H1 (cell line): ENCODE measurements at regions not wholly inside any gene's neighbourhood (a gene's known extent, or its start where the extent isn't known, plus 50 kb on each side); places are given as distances from the start of the nearest gene placed in this dataset.

Experiments
- CTCF ChIA-PET: fragments of 300-600 bp; sonication (Branson Sonifier 250); formaldehyde crosslinking; loops from one replicate; lab custom pipeline; 2021; ENCODE audit not compliant: partially characterized antibody; lab: Charles Lee
- POLR2A ChIA-PET: fragments of 300-600 bp; sonication (Branson Sonifier 250); formaldehyde crosslinking; loops from one replicate; lab custom pipeline; 2021; ENCODE audit warnings: inconsistent platforms; ENCODE audit not compliant: partially characterized antibody; lab: Charles Lee
- DNase-seq, 2 experiments: peaks; one replicate each; pipeline versions ENCODE4 v3.0.0 to v3.0.0-alpha.2; 2010 to 2022; ENCODE audit warnings: low spot score in 2 of 2, low read depth in 1 of 2, mixed read lengths in 1 of 2
- FAIRE-seq: peaks from 2 replicates; lab custom pipeline; 2011; peaks lifted over from hg19 to GRCh38; lab: Jason Lieb, UNC
- H2AFZ ChIP-seq: 2 replicates; pipeline ENCODE4 v1.8.1; 2012; ENCODE audit warnings: low read length, inconsistent platforms
- H2AK5ac ChIP-seq: 2 replicates; pipeline ENCODE4 v1.6.1; 2013; ENCODE audit warnings: low read depth, low read length
- H2BK120ac ChIP-seq: replicated peaks from 2 replicates; pipeline ENCODE3; 2013; ENCODE audit warnings: low read depth, low read length, inconsistent platforms
- H2BK12ac ChIP-seq: 2 replicates; pipeline ENCODE4 v1.6.1; 2013; ENCODE audit warnings: low read depth, low read length
- H2BK15ac ChIP-seq: 2 replicates; pipeline ENCODE4 v1.6.1; 2013; ENCODE audit warnings: low read length
- H2BK20ac ChIP-seq: 2 replicates; pipeline ENCODE4 v1.6.1; 2013; ENCODE audit warnings: low read length
- H2BK5ac ChIP-seq: 2 replicates; pipeline ENCODE4 v1.6.1; 2013; ENCODE audit warnings: low read depth, low read length
- H3K14ac ChIP-seq: 2 replicates; pipeline ENCODE4 v1.6.1; 2013; ENCODE audit warnings: inconsistent platforms; ENCODE audit not compliant: insufficient read length
- H3K18ac ChIP-seq: 2 replicates; pipeline ENCODE4 v1.6.1; 2013; ENCODE audit warnings: low read length; ENCODE audit errors: extremely low read depth
- H3K23ac ChIP-seq: 2 replicates; pipeline ENCODE4 v1.6.1; 2013; ENCODE audit warnings: inconsistent platforms; ENCODE audit not compliant: insufficient read length
- H3K23me2 ChIP-seq: 2 replicates; pipeline ENCODE4 v1.6.1; 2013; ENCODE audit warnings: low read depth, low read length
- H3K27ac ChIP-seq: 2 replicates; pipeline ENCODE4 v1.6.1; 2011; ENCODE audit warnings: low read depth, low read length, inconsistent platforms
- H3K27me3 ChIP-seq, 4 experiments: replicated peaks in 1 of 4; 1 replicate in 1 of 4; 2 replicates in 3 of 4; pipeline versions ENCODE4 v1.6.1 to v1.8.1; 2011 to 2013; ENCODE audit warnings: low read length in 3 of 4, mild to moderate bottlenecking in 3 of 4, inconsistent platforms in 2 of 4, mixed read lengths in 2 of 4, moderate library complexity in 1 of 4; ENCODE audit not compliant: control insufficient read depth in 3 of 4, insufficient read depth in 3 of 4; ENCODE audit errors: extremely low read depth in 1 of 4
- H3K36me3 ChIP-seq, 4 experiments: 2 replicates each; pipeline versions ENCODE4 v1.6.1 to v1.8.1; 2011 to 2013; ENCODE audit warnings: mild to moderate bottlenecking in 4 of 4, low read length in 3 of 4, moderate library complexity in 2 of 4, control low read depth in 1 of 4, inconsistent platforms in 1 of 4; ENCODE audit not compliant: insufficient read depth in 4 of 4, control insufficient read depth in 2 of 4
- H3K4ac ChIP-seq: replicated peaks from 2 replicates; pipeline ENCODE3; 2013; ENCODE audit warnings: low read length, low read depth, mixed read lengths, inconsistent platforms; ENCODE audit not compliant: insufficient read length
- H3K4me1 ChIP-seq, 4 experiments: replicated peaks in 1 of 4; 1 replicate in 1 of 4; 2 replicates in 3 of 4; pipeline versions ENCODE4 v1.6.1 to v1.8.1; 2011 to 2013; ENCODE audit warnings: low read length in 3 of 4, inconsistent platforms in 2 of 4, mixed read lengths in 1 of 4; ENCODE audit not compliant: insufficient read depth in 4 of 4, control insufficient read depth in 3 of 4
- H3K4me2 ChIP-seq, 2 experiments: 2 replicates each; pipeline versions ENCODE4 v1.6.1 to v1.8.1; 2011 to 2013; ENCODE audit warnings: low read depth in 2 of 2, low read length in 2 of 2, control low read depth in 1 of 2, inconsistent platforms in 1 of 2, mild to moderate bottlenecking in 1 of 2; ENCODE audit not compliant: insufficient read depth in 1 of 2
- H3K4me3 ChIP-seq, 4 experiments: fragments of 200-600, 300-600 bp in 1 of 4; sonication (generic), shearing (Covaris generic), sonication (Bioruptor Twin) in 1 of 4; 2 replicates each; pipeline versions ENCODE4 v1.5.1 to v1.8.1; 2011 to 2016; ENCODE audit warnings: low read length in 4 of 4, low read depth in 3 of 4, control low read depth in 2 of 4, inconsistent platforms in 2 of 4, mild to moderate bottlenecking in 2 of 4, mixed read lengths in 1 of 4, moderate library complexity in 1 of 4; ENCODE audit not compliant: insufficient read depth in 2 of 4; ENCODE audit errors: extremely low read depth in 1 of 4
- H3K56ac ChIP-seq: replicated peaks from 2 replicates; pipeline ENCODE3; 2013; ENCODE audit warnings: low read depth, mild to moderate bottlenecking, mixed read lengths, low read length, inconsistent platforms; ENCODE audit not compliant: insufficient read length
- H3K79me1 ChIP-seq: 2 replicates; pipeline ENCODE4 v1.6.1; 2013; ENCODE audit warnings: low read depth, low read length, control low read depth
- H3K79me2 ChIP-seq, 2 experiments: 2 replicates each; pipeline versions ENCODE4 v1.6.1 to v1.8.1; 2012 to 2013; ENCODE audit warnings: low read length in 2 of 2, mild to moderate bottlenecking in 2 of 2, inconsistent platforms in 1 of 2; ENCODE audit not compliant: insufficient read depth in 2 of 2, control insufficient read depth in 1 of 2
- H3K9ac ChIP-seq, 4 experiments: replicated peaks in 1 of 4; 1 replicate in 1 of 4; 2 replicates in 3 of 4; pipeline versions ENCODE4 v1.6.1 to v1.8.1; 2011 to 2013; ENCODE audit warnings: low read depth in 3 of 4, low read length in 3 of 4, control low read depth in 2 of 4, mild to moderate bottlenecking in 2 of 4, moderate library complexity in 2 of 4, inconsistent platforms in 1 of 4; ENCODE audit errors: extremely low read depth in 1 of 4
- H3K9me3 ChIP-seq, 2 experiments: 2 replicates each; pipeline versions ENCODE4 v1.6.1 to v1.8.1; 2012 to 2013; ENCODE audit warnings: mild to moderate bottlenecking in 2 of 2, moderate library complexity in 2 of 2, control low read depth in 1 of 2, inconsistent platforms in 1 of 2, low read depth in 1 of 2, low read length in 1 of 2, mixed read lengths in 1 of 2; ENCODE audit not compliant: insufficient read depth in 2 of 2
- H4K20me1 ChIP-seq, 2 experiments: replicated peaks in 1 of 2; 2 replicates each; pipeline versions ENCODE3 to v1.8.1; 2011 to 2013; ENCODE audit warnings: inconsistent platforms in 2 of 2, low read length in 2 of 2, mild to moderate bottlenecking in 1 of 2; ENCODE audit not compliant: insufficient read depth in 2 of 2, control insufficient read depth in 1 of 2
- H4K5ac ChIP-seq: 2 replicates; pipeline ENCODE4 v1.6.1; 2013; ENCODE audit warnings: low read length, low read depth, mixed read lengths, inconsistent platforms; ENCODE audit not compliant: insufficient read length
- H4K8ac ChIP-seq: 2 replicates; pipeline ENCODE4 v1.8.0; 2013; ENCODE audit warnings: mild to moderate bottlenecking, moderate library complexity, low read length, inconsistent platforms; ENCODE audit not compliant: insufficient read depth; ENCODE audit errors: extremely low read depth
- H4K91ac ChIP-seq: replicated peaks from 2 replicates; pipeline ENCODE3; 2013; ENCODE audit warnings: low read length, mixed read lengths, inconsistent platforms; ENCODE audit not compliant: insufficient read length
- CHD2 ChIP-seq: IDR thresholded peaks from 2 replicates; pipeline ENCODE4 v1.6.1; 2012; ENCODE audit warnings: low read length, improper control_type of control experiment
- CTBP2 ChIP-seq: IDR thresholded peaks from 2 replicates; pipeline ENCODE4 v1.7.0; 2011; ENCODE audit warnings: borderline replicate concordance, mild to moderate bottlenecking, moderate library complexity, mixed read lengths, low read length; ENCODE audit not compliant: insufficient read depth, insufficient read length
- JUND ChIP-seq: IDR thresholded peaks from 2 replicates; pipeline ENCODE4 v1.6.1; 2011; ENCODE audit warnings: mild to moderate bottlenecking, improper control_type of control experiment, low read length
- NRF1 ChIP-seq: IDR thresholded peaks from 2 replicates; pipeline ENCODE4 v1.6.1; 2011; ENCODE audit warnings: mild to moderate bottlenecking, low read depth, low read length, improper control_type of control experiment
- PHF8 ChIP-seq: fragments of 200-600 bp; sonication (generic); conservative IDR thresholded peaks from 2 replicates; pipeline ENCODE4 v1.7.1; 2012; ENCODE audit warnings: low read depth, mild to moderate bottlenecking, inconsistent platforms, low read length, moderate library complexity
- POLR2A ChIP-seq, 2 experiments: IDR thresholded peaks; 1 replicate in 1 of 2; 2 replicates in 1 of 2; pipeline ENCODE4 v1.6.1; 2011; ENCODE audit warnings: low read depth in 2 of 2, low read length in 2 of 2, mild to moderate bottlenecking in 2 of 2; ENCODE audit errors: control extremely low read depth in 1 of 2
- RBBP5 ChIP-seq: IDR thresholded peaks from 2 replicates; pipeline ENCODE4 v1.7.1; 2012; ENCODE audit warnings: low read depth, mild to moderate bottlenecking, inconsistent platforms, low read length, moderate library complexity, borderline replicate concordance
- RXRA ChIP-seq: IDR thresholded peaks from 2 replicates; pipeline ENCODE4 v1.6.1; 2011; ENCODE audit warnings: low read depth, mild to moderate bottlenecking, low read length, moderate library complexity; ENCODE audit not compliant: insufficient read depth
- SIN3A ChIP-seq, 2 experiments: IDR thresholded peaks in 1 of 2; conservative IDR thresholded peaks in 1 of 2; 2 replicates each; pipeline ENCODE4 v1.6.1; 2011 to 2012; ENCODE audit warnings: low read length in 2 of 2, improper control_type of control experiment in 1 of 2, low read depth in 1 of 2, mild to moderate bottlenecking in 1 of 2
- SUZ12 ChIP-seq: fragments of 200-600 bp; sonication (generic); IDR thresholded peaks from 2 replicates; pipeline ENCODE4 v1.6.1; 2012; ENCODE audit warnings: mild to moderate bottlenecking, inconsistent platforms, low read length, moderate library complexity, mixed read lengths
- TAF1 ChIP-seq: IDR thresholded peaks from 2 replicates; pipeline ENCODE4 v1.6.1; 2011; ENCODE audit warnings: mild to moderate bottlenecking, low read depth, low read length
- TAF7 ChIP-seq: optimal IDR thresholded peaks from 2 replicates; pipeline ENCODE3; 2011; ENCODE audit warnings: low read depth, mild to moderate bottlenecking, inconsistent platforms, low read length, moderate library complexity, borderline replicate concordance
- USF2 ChIP-seq: IDR thresholded peaks from 2 replicates; pipeline ENCODE4 v1.6.1; 2011; ENCODE audit warnings: low read length, improper control_type of control experiment
- ZNF274 ChIP-seq: IDR thresholded peaks from 2 replicates; pipeline ENCODE4 v1.7.0; 2012; ENCODE audit warnings: low read length, borderline replicate concordance; ENCODE audit errors: extremely low read depth
- WGBS, 2 experiments: shearing (Covaris generic) in 1 of 2; methylation state at CpG; one replicate each; pipeline versions ENCODE4 v1.1.6 to v1.1.7; 2013 to 2015; ENCODE audit warnings: low lambda C conversion rate in 2 of 2, mixed read lengths in 2 of 2, inconsistent platforms in 1 of 2, low coverage in 1 of 2, missing lambda C conversion rate in 1 of 2; ENCODE audit not compliant: insufficient replicate concordance in 2 of 2, insufficient coverage in 1 of 2, insufficient read length in 1 of 2; ENCODE audit errors: extremely low coverage in 1 of 2, missing lambda C conversion rate in 1 of 2; 5-methylcytosine and 5-hydroxymethylcytosine counted together

GRCh38 chr10:28139138-28139537, 140.3 kb upstream of the ODAD2 start:
- no peak overlapping the region for H4K8ac ChIP-seq
- ChIA-PET POLR2A (interaction anchor here (0.6 to 1.7 kb wide), 2 partner anchors 10 to 246 kb away, joined by 3 to 4 read pairs; no protein-coding TSS in a partner anchor), CTCF (interaction anchor here (0.6 to 1.1 kb wide), 2 partner anchors 235 to 355 kb away, joined by 3 read pairs; no protein-coding TSS in a partner anchor)
- H3K36me3 ChIP-seq, result no peaks in the 10 kb centered on the region
- no peak overlapping the region for H2BK15ac ChIP-seq
- no peak overlapping the region for H2AFZ ChIP-seq
- no peak overlapping the region for H3K18ac ChIP-seq
- no peak overlapping the region for H4K5ac ChIP-seq
- H2BK20ac ChIP-seq, result no peak overlapping the region
- no peak overlapping the region for H3K56ac ChIP-seq
- H3K14ac ChIP-seq, result no peak overlapping the region
- H3K27me3 ChIP-seq, result no peaks in the 10 kb centered on the region
- H4K20me1 ChIP-seq, result no peaks in the 10 kb centered on the region
- H2BK120ac ChIP-seq, result no peak overlapping the region
- H4K91ac ChIP-seq, result no peak overlapping the region
- DNase-seq (no peak), FAIRE-seq (no peak)
- no peak overlapping the region for H3K27ac ChIP-seq
- 0 out of 4 replicates have a peak, but pooled peaks cover 0 to 6% of the 10 kb centered on the region in 2 experiments for H3K9me3 ChIP-seq
- no peak overlapping the region for H3K4ac ChIP-seq
- no peaks in the 10 kb centered on the region for H3K79me2 ChIP-seq
- H3K23ac ChIP-seq, result no peak overlapping the region
- no peak overlapping the region for H3K9ac ChIP-seq
- H2BK5ac ChIP-seq, result no peak overlapping the region
- H3K4me2 ChIP-seq, result no peak overlapping the region
- H3K79me1 ChIP-seq, result no peaks in the 10 kb centered on the region
- no peak overlapping the region for H2BK12ac ChIP-seq
- WGBS, 2 experiments, result 86% methylated on average over 2 of the region's 2 CpGs; no CpG with 5 or more reads in 1 of the 2 experiments
- H3K4me1 ChIP-seq, result no peaks in the 10 kb centered on the region
- no peak overlapping the region for H3K4me3 ChIP-seq
- H3K23me2 ChIP-seq, result no peaks in the 10 kb centered on the region
- H2AK5ac ChIP-seq, result no peak overlapping the region
- no peak for TF ChIP-seq CHD2
- TF ChIP-seq SUZ12, result no peak
- no peak for TF ChIP-seq JUND
- no peak for TF ChIP-seq ZNF274
- no peak for TF ChIP-seq USF2
- no peak for TF ChIP-seq NRF1
- no peak for TF ChIP-seq TAF7
- TF ChIP-seq RXRA, result no peak
- TF ChIP-seq RBBP5, result no peak
- no peak for TF ChIP-seq CTBP2
- no peak for TF ChIP-seq POLR2A (IDR thresholded peaks at IDR 0.05; ENCODE audit: control extremely low read depth in 1 of 2, low read depth in 2 of 2, low read length in 2 of 2)
- no peak for TF ChIP-seq TAF1
- TF ChIP-seq PHF8, result no peak
- no peak for TF ChIP-seq SIN3A (conservative IDR thresholded peaks at IDR 0.05 in 1 of 2, IDR thresholded peaks at IDR 0.05 in 1 of 2; ENCODE audit: low read depth in 1 of 2, low read length in 2 of 2)
